Right renal cortex interstitium (tissue), 3 donors: ENCODE measurements at regions not wholly inside any gene's neighbourhood (a gene's known extent, or its start where the extent isn't known, plus 50 kb on each side); places are given as distances from the start of the nearest gene placed in this dataset.
"Not testable (repeated sequence)": the region's sequence is repeated elsewhere in the genome, so short reads cannot be mapped to it uniquely, and the experiment has no call there.

Source experiments
- DNase-seq, 3 donors: peaks; one replicate each; pipeline ENCODE4 v3.0.0-alpha.2; 2013; ENCODE audit warnings: low read depth in 3 of 3, low spot score in 2 of 3

GRCh38 chr3:161599697-161600096 is 103.1 kb downstream of the OTOL1 start:
- DNase-seq, result no peak

GRCh38 chr3:161600173-161600572 is 103.6 kb downstream of the OTOL1 start:
- DNase-seq, result no peak

- DNase-seq, result no peak
These were observed 105.9 kb downstream of the OTOL1 start for GRCh38 chr3:161602475-161602874.

GRCh38 chr3:161602918-161603317 is 106.3 kb downstream of the OTOL1 start:
- no peak for DNase-seq

DNA sequence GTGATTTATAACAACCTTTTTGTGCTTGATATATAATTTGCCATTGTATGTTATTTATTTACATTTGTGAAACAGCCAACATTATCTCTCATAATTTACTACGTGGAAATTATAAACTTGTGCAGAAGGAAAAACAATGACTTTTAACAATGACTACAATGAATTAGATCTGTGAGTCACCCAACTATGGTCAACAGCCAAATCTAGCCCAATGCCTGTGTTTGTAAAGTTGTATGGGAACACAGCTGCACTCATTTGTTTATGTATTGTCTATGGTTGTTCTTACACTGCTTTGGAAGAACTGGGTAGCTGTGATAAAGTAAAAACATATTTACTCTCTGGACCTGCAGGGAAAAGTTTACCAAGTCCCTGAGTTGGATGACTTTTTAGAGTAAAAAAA is 110.4 kb downstream of the OTOL1 start:
- no peak for DNase-seq

DNA sequence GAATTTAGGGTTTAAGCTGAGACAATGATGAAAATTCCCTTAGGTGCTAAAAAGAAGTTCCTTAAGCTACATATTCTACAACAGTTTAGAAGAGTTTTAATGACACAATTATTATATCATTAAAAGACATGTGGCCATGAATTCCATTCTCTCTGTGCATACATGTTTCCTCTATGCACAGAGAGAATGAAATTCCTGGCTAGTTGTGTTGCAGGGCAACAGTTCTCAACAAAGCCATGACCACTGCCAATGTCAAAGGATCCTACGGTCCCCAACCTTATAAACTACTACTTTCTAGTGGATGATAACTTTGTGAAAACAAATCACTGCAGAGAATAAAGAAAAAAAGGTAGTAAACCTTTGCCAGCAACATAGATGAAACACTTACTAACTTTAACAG is 122.7 kb downstream of the OTOL1 start:
- no peak for DNase-seq

DNA sequence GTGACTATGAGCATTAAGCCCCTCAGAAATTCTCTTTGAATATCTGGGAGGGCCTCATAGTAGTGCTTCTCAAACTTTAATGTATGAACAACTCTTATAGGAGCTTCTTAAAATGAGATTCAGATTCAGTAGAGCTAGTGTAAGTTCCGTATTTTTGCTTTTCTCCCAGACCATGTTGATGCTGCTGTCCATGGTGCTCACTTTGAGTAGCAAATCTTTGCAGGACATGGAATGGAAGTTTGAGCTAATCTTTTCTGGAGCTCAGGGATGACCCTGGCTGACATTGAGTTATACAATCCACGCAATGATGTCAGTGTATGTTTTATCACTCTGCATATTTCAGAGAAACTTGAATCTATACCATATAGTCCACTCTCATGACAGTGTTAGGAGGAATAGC is 134.2 kb downstream of the OTOL1 start:
- DNase-seq, result no peak

GRCh38 chr3:161631536-161631935 is 134.9 kb downstream of the OTOL1 start:
- DNase-seq, result no peak

GRCh38 chr3:161637559-161637958 is 141.0 kb downstream of the OTOL1 start:
- DNase-seq, result no peak

- not testable (repeated sequence) for DNase-seq
These were observed 142.5 kb downstream of the OTOL1 start for GRCh38 chr3:161639095-161639494.

GRCh38 chr3:161640181-161640580 is 143.6 kb downstream of the OTOL1 start:
- no peak for DNase-seq

GRCh38 chr3:161641287-161641686 is 144.7 kb downstream of the OTOL1 start:
- no peak for DNase-seq

GRCh38 chr3:161644891-161645635 is 148.5 kb downstream of the OTOL1 start:
- DNase-seq, result peak in 2 of 3 donors; percentile 10 to 32

- no peak for DNase-seq
These were observed 151.4 kb downstream of the OTOL1 start for GRCh38 chr3:161647936-161648470.

DNA sequence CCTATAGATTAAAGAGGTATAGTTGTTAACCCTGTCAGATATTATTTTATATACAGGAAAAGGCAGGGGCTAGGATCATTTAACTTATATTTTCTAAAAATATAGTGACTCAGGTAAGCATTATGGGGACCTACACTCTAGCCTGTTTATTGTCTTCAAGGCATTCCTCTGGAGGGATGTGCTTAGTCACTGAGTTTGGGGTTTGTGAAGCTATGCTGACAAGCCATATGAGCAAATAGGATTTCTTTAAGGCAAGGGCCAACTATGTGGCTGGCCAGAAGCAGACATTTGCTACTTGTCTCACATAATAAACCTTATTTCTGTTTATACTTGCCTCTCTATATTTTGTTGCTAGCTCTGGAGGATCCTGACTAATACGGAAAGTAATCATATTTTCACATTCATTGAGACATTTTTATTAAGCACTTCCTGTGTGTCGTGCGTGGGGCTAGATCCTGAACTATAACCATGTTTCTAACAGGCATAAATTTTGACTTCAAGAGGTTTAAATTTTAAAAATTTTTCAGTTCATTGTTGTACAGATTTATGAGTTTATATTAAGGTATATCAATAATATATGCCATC is 153.4 kb downstream of the OTOL1 start:
- no peak for DNase-seq

- DNase-seq, result no peak
These were observed 161.2 kb downstream of the OTOL1 start for GRCh38 chr3:161657786-161658185.

DNA sequence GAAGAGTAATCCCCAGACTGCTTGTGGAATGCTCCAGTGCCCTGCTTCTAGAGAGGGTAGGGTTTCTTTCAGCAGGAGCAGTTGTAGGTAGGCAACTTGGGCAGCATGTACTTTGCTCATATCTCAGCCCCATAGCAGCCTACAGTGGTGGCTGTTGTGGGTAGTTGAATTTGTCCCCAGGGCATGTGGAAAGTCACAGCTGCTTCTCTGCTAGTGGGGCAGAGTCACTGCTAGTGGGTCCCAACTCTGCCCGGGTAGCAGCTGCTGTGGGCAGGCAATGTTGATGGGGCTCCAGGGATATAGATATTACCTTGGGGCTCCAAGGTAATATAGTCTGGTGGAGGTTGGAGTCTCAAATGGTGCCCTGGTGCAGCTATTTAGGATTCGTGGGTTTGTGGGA is 174.5 kb downstream of the OTOL1 start:
- DNase-seq, result no peak

DNA sequence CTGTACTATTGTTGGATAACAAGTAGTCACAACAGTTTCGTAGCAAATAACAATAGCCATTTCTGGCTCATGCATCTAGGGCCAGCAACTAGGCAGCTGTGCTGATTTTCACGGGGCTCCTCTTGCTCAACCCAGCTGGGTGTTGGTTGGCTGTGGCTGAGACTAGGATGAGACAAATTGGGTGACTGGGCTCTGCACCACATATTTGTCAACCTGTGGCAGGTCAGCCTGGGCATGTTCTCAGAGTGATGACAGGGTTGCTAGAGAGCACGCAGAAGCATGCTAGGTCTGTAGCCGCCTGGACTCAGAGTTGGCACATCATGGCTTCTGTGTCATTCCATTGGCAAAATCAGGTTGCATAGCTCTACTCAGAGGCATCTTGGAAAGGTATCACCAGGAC is 175.9 kb downstream of the OTOL1 start:
- DNase-seq, result no peak

- no peak for DNase-seq
These were observed 177.3 kb downstream of the OTOL1 start for GRCh38 chr3:161673866-161674265.

DNA sequence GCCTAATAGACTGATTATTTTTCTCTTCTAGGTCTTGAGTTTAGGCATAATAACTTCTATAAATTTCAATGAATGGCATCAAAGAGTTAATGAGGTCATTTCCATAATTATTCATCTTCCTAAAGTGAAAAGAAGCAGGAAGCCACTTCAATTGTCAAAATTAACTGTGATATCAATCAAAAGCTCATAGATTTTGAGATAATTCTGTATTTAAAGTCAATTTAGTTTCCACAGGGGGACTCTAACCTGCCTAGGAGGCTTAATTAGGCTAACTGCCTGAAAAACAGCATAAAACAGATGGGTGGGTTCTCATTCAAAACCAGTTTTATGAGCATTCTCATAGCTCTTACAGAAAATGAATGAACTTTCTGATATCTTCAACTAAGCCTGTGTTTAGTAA is 177.8 kb downstream of the OTOL1 start:
- no peak for DNase-seq

DNA sequence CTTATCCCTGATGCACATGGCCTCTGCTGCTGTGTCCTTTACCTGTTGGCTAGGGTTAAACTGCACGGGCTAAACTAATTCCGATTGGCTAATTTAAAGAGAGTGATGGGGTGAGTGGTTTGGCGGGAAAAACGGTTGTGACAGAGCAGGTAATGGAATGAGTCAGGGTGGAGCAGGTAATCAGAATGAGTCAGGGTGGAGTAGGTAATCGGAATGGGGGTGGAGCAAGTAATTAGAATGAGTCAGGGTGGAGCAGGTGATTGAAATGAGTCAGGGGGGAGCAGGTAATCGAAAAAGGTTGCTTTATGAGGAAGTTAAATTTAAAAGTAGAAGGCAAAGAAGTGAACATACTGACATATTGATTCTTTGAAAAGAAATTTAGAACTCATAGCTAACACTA is 185.2 kb downstream of the OTOL1 start:
- not testable (repeated sequence) for DNase-seq

GRCh38 chr3:161682715-161683114 is 186.1 kb downstream of the OTOL1 start:
- DNase-seq, result no peak
